ENCODE measurements at regions not wholly inside any gene's neighbourhood (a gene's known extent, or its start where the extent isn't known, plus 50 kb on each side); places are given as distances from the start of the nearest gene placed in this dataset.

DNA sequence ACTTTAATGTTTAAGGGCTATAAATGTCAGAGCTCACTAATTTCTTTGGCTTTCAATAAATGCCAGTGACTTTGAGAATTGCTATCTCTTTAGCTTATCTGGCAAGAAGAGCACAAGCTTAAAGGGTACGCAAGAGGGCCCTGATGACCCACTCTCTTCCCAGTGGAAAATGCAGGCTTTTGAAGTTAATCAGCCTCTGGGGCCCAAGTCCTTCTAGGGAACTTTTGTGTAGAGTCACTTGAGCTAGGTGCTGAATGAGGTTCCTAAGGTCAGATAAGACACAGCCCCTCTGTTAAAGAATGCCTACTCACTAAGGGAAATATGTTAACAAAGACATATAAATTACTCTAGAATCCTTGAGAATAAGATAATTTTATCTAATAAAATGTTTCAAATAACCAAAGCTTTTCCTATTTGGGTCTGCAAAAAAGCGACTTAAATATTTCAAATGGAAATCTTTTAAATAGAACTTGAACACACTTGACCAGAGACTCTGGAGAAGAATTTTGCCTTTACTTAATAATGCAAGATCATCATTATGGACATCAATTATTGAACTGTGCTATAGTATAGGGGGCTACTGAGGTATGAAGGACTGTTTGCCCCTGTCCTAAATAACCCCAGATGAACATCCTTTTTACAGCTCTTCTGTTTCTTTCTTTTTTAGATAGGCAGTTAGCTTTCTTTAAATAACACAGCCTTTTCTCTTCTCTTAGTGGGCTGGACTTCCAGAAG, 430.1 kb downstream of the GBA3 start:
- DNase-seq, result no peak
- Mint-ChIP-seq H3K27me3 (no peaks in the 10 kb centered on the region), H3K4me1 (no peaks in the 10 kb centered on the region), H3K9me3 (peaks cover 3 to 16% (median 9%) of the 10 kb centered on the region in 5 donors), H3K36me3 (no peaks in the 10 kb centered on the region), H3K4me3 (no peak overlapping the region), H3K27ac (no peak overlapping the region)
- Histone ChIP-seq H3K36me3 (ENCODE audit: insufficient read depth, low read length) (no peaks in the 10 kb centered on the region), H3K4me3 (ENCODE audit: low read length) (no peak overlapping the region), H3K27me3 (ENCODE audit: insufficient read depth, low read length, poor library complexity, severe bottlenecking) (no peaks in the 10 kb centered on the region), H3K27ac (ENCODE audit: low read depth, low read length) (no peak overlapping the region), H3K4me1 (ENCODE audit: insufficient read depth, low read length) (no peaks in the 10 kb centered on the region), H3K9me3 (ENCODE audit: low read length) (no peaks in the 10 kb centered on the region)
- ChIA-PET CTCF (no interaction called here), POLR2A (no interaction called here)

DNA sequence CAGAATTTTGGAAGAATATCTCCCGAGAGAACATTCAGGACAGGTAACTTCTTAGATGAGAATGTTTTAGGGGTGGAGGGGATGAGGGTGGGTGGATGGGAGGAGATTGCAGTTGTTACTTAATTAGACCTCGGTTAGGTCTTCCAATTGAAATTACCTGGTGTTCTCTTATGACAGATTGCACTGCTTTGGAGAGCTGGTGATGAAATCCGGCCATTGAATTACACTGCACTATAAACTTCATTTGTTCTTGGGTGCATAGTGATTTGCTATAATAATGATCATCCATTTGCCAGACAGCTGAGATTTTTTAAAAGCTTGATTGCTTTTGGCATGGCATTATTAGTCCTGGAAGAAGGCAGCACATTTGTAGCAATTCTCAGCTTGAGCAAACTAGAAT, 427.6 kb downstream of the GBA3 start:
- CTCF ChIA-PET, result no interaction called here
- peaks cover 6 to 18% (median 9%) of the 10 kb centered on the region in 5 donors for H3K9me3 Mint-ChIP-seq
- Histone ChIP-seq H3K27me3 (ENCODE audit: insufficient read depth, low read length, poor library complexity, severe bottlenecking) (no peaks in the 10 kb centered on the region), H3K36me3 (ENCODE audit: insufficient read depth, low read length) (no peaks in the 10 kb centered on the region), H3K4me1 (ENCODE audit: insufficient read depth, low read length) (no peaks in the 10 kb centered on the region), H3K4me3 (ENCODE audit: low read length) (no peak overlapping the region), H3K27ac (ENCODE audit: low read depth, low read length) (no peak overlapping the region), H3K9me3 (ENCODE audit: low read length) (no peaks in the 10 kb centered on the region)
- no peak overlapping the region for H3K27ac Mint-ChIP-seq
- no peaks in the 10 kb centered on the region for H3K27me3 Mint-ChIP-seq
- H3K4me1 Mint-ChIP-seq, result no peaks in the 10 kb centered on the region
- POLR2A ChIA-PET, result no interaction called here
- H3K4me3 Mint-ChIP-seq, result no peak overlapping the region
- no peak for DNase-seq
- no peaks in the 10 kb centered on the region for H3K36me3 Mint-ChIP-seq

DNA sequence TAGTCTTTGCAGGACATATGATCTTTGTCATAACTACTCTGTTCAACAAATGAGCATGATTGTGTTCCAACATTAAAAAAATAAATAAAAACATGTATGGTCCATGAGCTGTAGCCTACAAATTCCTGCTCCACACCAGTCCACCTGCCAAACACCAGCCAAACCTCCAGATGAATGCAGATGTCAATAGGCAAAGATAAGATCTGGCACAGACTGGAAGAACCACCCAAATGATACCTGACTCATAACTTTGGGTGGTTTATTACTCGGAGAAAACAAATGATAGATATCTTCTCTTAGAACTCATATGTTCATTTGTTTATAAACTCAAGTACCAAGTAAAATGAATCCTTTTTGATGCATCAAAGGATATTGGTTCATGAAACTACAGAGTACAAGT, 425.1 kb downstream of the GBA3 start:
- Histone ChIP-seq H3K4me1 (ENCODE audit: insufficient read depth, low read length) (no peaks in the 10 kb centered on the region), H3K4me3 (ENCODE audit: low read length) (no peak overlapping the region), H3K36me3 (ENCODE audit: insufficient read depth, low read length) (no peaks in the 10 kb centered on the region), H3K9me3 (ENCODE audit: low read length) (no peaks in the 10 kb centered on the region), H3K27me3 (ENCODE audit: insufficient read depth, low read length, poor library complexity, severe bottlenecking) (no peaks in the 10 kb centered on the region), H3K27ac (ENCODE audit: low read depth, low read length) (no peak overlapping the region)
- no peaks in the 10 kb centered on the region for H3K36me3 Mint-ChIP-seq
- H3K9me3 Mint-ChIP-seq, result peaks cover 2 to 17% (median 13%) of the 10 kb centered on the region in 5 donors
- no peaks in the 10 kb centered on the region for H3K27me3 Mint-ChIP-seq
- no peaks in the 10 kb centered on the region for H3K4me1 Mint-ChIP-seq
- ChIA-PET CTCF (no interaction called here), POLR2A (no interaction called here)
- H3K27ac Mint-ChIP-seq, result no peak overlapping the region
- DNase-seq, result no peak
- no peak overlapping the region for H3K4me3 Mint-ChIP-seq

DNA sequence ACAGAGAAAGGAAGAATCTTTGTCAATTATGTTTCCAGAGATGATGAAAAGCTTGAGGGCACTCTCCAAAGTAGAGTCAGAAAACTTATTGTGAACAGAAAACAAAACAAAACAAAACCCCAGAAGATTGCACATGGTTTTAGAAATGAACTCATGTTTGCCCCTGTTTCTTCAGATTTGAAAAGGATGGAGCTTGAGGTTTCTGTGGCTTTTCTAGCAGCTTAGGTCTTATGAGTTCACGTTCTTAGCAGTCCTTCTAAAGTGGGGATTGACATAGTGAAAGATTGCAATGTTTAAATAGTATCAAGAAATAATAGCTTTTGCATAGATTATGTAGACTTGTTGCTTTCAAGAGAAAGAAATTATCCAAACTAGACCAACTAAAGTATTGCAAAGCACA, 421.8 kb downstream of the GBA3 start:
- no peaks in the 10 kb centered on the region for H3K36me3 ChIP-seq (ENCODE audit: insufficient read depth, low read length)
- Mint-ChIP-seq H3K4me3 (no peak overlapping the region), H3K4me1 (no peaks in the 10 kb centered on the region), H3K9me3 (peaks cover 4 to 20% (median 7%) of the 10 kb centered on the region in 5 donors), H3K27me3 (no peaks in the 10 kb centered on the region), H3K36me3 (no peaks in the 10 kb centered on the region), H3K27ac (no peak overlapping the region)
- H3K4me3 ChIP-seq (ENCODE audit: low read length), result no peak overlapping the region
- H3K9me3 ChIP-seq (ENCODE audit: low read length), result no peaks in the 10 kb centered on the region
- no peak for DNase-seq
- H3K4me1 ChIP-seq (ENCODE audit: insufficient read depth, low read length), result no peaks in the 10 kb centered on the region
- H3K27me3 ChIP-seq (ENCODE audit: insufficient read depth, low read length, poor library complexity, severe bottlenecking), result no peaks in the 10 kb centered on the region
- POLR2A ChIA-PET, result no interaction called here
- H3K27ac ChIP-seq (ENCODE audit: low read depth, low read length), result no peak overlapping the region
- CTCF ChIA-PET, result no interaction called here

DNA sequence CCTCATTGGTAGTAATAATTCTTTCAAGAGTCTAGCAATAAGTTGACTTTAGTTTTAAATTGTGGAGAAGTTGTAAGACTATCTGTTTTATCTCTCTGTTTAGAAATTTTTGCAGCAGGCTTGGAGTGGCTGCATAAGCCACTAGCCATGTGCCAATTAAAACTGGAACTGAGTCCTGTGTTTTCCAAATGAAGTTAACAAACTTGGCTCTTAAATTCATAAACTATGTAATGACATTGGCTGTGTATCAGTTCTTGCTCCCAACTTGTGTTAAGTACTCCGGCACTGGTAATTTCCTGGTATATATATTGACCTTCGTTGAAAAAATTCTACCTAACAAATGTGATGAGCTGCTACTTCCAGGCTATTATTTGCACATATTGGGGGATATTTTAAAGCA, 420.4 kb downstream of the GBA3 start:
- no peaks in the 10 kb centered on the region for H3K36me3 Mint-ChIP-seq
- Histone ChIP-seq H3K27me3 (ENCODE audit: insufficient read depth, low read length, poor library complexity, severe bottlenecking) (no peaks in the 10 kb centered on the region), H3K27ac (ENCODE audit: low read depth, low read length) (no peak overlapping the region), H3K4me1 (ENCODE audit: insufficient read depth, low read length) (no peaks in the 10 kb centered on the region), H3K4me3 (ENCODE audit: low read length) (no peak overlapping the region), H3K36me3 (ENCODE audit: insufficient read depth, low read length) (no peaks in the 10 kb centered on the region), H3K9me3 (ENCODE audit: low read length) (no peaks in the 10 kb centered on the region)
- no peak overlapping the region for H3K4me3 Mint-ChIP-seq
- ChIA-PET POLR2A (no interaction called here), CTCF (no interaction called here)
- H3K4me1 Mint-ChIP-seq, result no peaks in the 10 kb centered on the region
- H3K27ac Mint-ChIP-seq, result no peak overlapping the region
- no peaks in the 10 kb centered on the region for H3K27me3 Mint-ChIP-seq
- DNase-seq, result no peak
- peaks cover 3 to 20% (median 7%) of the 10 kb centered on the region in 5 donors for H3K9me3 Mint-ChIP-seq

DNA sequence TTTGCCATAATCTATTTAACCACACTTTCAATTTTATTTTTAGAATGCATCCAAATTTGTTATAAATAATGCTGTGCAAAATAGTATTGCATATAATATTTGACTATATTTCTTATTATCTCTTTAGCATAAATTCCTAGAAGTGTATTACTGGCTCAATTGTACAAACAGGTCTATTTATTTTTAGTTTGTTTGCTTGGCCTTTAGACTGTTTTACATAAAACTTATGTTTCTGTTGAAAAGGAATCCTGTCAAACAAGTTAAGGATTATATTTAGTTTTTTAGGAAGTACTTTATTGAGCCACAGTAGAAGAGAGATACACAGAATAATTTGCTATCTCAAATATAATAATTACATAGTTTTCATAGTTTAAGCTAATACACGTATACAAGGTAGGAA, 413.8 kb downstream of the GBA3 start:
- ChIA-PET CTCF (no interaction called here), POLR2A (no interaction called here)
- no peaks in the 10 kb centered on the region for H3K27me3 Mint-ChIP-seq

DNA sequence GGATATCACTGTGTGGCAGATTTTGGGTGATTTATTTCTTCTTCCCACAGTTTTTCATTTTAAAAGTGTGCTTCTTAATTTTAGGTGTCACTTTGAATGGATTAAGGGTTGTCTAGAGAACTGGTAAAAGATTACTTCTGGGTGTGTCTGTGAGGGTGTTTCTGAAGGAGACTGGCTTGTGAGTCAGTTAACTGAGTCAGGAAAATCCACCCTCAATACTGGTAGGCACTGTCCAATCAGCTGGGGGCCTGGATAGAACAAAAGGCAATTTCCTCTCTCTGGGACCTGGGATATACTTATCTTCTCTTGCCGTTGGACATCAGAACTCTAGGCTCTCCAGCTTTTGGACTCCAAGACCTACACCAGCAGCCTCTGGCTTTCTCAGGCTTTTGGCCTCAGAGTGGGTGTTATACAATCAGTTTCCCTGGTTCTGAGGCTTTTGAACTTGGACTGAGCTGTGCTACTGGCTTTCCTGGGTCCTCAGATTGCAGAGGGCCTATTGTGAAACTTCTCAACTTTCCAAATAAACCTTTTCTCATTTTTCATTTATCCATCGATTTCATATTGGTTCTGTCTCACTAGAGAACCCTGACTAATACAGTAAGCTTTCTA, 413.1 kb downstream of the GBA3 start:
- Mint-ChIP-seq H3K36me3 (no peaks in the 10 kb centered on the region), H3K27ac (no peak overlapping the region), H3K9me3 (peaks cover 2 to 14% (median 5%) of the 10 kb centered on the region in 5 donors), H3K4me3 (no peak overlapping the region), H3K4me1 (no peaks in the 10 kb centered on the region), H3K27me3 (no peaks in the 10 kb centered on the region)
- H3K27me3 ChIP-seq (ENCODE audit: insufficient read depth, low read length, poor library complexity, severe bottlenecking), result no peaks in the 10 kb centered on the region
- no peak overlapping the region for H3K4me3 ChIP-seq (ENCODE audit: low read length)
- ChIA-PET CTCF (no interaction called here), POLR2A (no interaction called here)
- DNase-seq, result no peak
- H3K27ac ChIP-seq (ENCODE audit: low read depth, low read length), result no peak overlapping the region
- no peaks in the 10 kb centered on the region for H3K4me1 ChIP-seq (ENCODE audit: insufficient read depth, low read length)
- H3K9me3 ChIP-seq (ENCODE audit: low read length), result peaks cover 5% of the 10 kb centered on the region
- H3K36me3 ChIP-seq (ENCODE audit: insufficient read depth, low read length), result no peaks in the 10 kb centered on the region

More for the DNA sequence above, 413.8 kb downstream of the GBA3 start:
- DNase-seq, result no peak
- Histone ChIP-seq H3K36me3 (ENCODE audit: insufficient read depth, low read length) (no peaks in the 10 kb centered on the region), H3K27ac (ENCODE audit: low read depth, low read length) (no peak overlapping the region), H3K4me3 (ENCODE audit: low read length) (no peak overlapping the region), H3K27me3 (ENCODE audit: insufficient read depth, low read length, poor library complexity, severe bottlenecking) (no peaks in the 10 kb centered on the region), H3K9me3 (ENCODE audit: low read length) (peaks cover 5% of the 10 kb centered on the region), H3K4me1 (ENCODE audit: insufficient read depth, low read length) (no peaks in the 10 kb centered on the region)
- H3K4me1 Mint-ChIP-seq, result no peaks in the 10 kb centered on the region
- no peak overlapping the region for H3K4me3 Mint-ChIP-seq
- no peaks in the 10 kb centered on the region for H3K36me3 Mint-ChIP-seq
- peaks cover 2 to 18% (median 4%) of the 10 kb centered on the region in 5 donors for H3K9me3 Mint-ChIP-seq
- H3K27ac Mint-ChIP-seq, result no peak overlapping the region

DNA sequence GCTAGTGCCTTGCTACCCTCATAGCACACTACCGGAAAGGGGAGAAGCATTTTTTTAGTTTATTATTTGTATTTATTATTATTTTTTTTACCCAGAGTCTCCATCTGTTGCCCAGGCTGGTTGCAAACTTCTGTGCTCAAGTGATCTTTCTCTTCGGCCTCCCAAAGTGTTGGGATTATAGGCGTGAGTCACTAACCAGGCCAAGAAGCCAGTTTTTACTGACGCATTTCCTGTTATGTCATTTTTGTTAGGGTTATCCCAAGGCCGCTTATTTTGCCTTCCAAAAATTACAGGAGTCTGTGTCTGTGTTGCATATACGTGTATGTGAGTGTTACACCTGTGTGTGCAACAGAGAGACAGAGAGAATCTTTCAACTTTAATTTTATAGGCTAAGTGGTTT, 404.5 kb downstream of the GBA3 start:
- CTCF ChIA-PET, result no interaction called here
- no peak overlapping the region for H3K27ac Mint-ChIP-seq
- no peaks in the 10 kb centered on the region for H3K4me1 Mint-ChIP-seq
- Histone ChIP-seq H3K27me3 (ENCODE audit: insufficient read depth, low read length, poor library complexity, severe bottlenecking) (no peaks in the 10 kb centered on the region), H3K9me3 (ENCODE audit: low read length) (no peaks in the 10 kb centered on the region), H3K4me3 (ENCODE audit: low read length) (no peak overlapping the region), H3K27ac (ENCODE audit: low read depth, low read length) (no peak overlapping the region), H3K4me1 (ENCODE audit: insufficient read depth, low read length) (no peaks in the 10 kb centered on the region), H3K36me3 (ENCODE audit: insufficient read depth, low read length) (no peaks in the 10 kb centered on the region)
- H3K4me3 Mint-ChIP-seq, result no peak overlapping the region
- H3K9me3 Mint-ChIP-seq, result peaks cover 5 to 38% (median 7%) of the 10 kb centered on the region in 5 donors
- H3K36me3 Mint-ChIP-seq, result no peaks in the 10 kb centered on the region
- POLR2A ChIA-PET, result no interaction called here
- no peaks in the 10 kb centered on the region for H3K27me3 Mint-ChIP-seq
- DNase-seq, result no peak
